GM12878 (cell line): ENCODE measurements at regions not wholly inside any gene's neighbourhood (a gene's known extent, or its start where the extent isn't known, plus 50 kb on each side); places are given as distances from the start of the nearest gene placed in this dataset.

Experiments
- ATAC-seq: fragments of 200-7000 bp; cut with Tn5 transposase; 3 replicates; pipeline ENCODE4 v1.9.1; 2020; ENCODE audit warnings: mild to moderate bottlenecking, moderate library complexity
- BruUV-seq: library from RNA; stranded (reverse); fragments of 400-500 nt; replicated peaks from 2 replicates; lab custom pipeline; 2021; lab: Mats Ljungman, UMichigan
- CTCF ChIA-PET: fragments of 300-600 bp; sonication (Branson Sonifier 250); formaldehyde crosslinking; extraction: SDS; loops from one replicate; lab custom pipeline; 2021; ENCODE audit warnings: inconsistent platforms; lab: Yijun Ruan, JAX
- POLR2A ChIA-PET: fragments of 350-600 bp; formaldehyde crosslinking; extraction: SDS; loops from one replicate; lab custom pipeline; 2021; ENCODE audit warnings: inconsistent platforms; lab: Charles Lee
- RAD21 ChIA-PET: fragments of 300-600 bp; sonication (Branson Sonifier 250); formaldehyde crosslinking; loops from one replicate; lab custom pipeline; 2023; ENCODE audit warnings: antibody characterized with exemption; ENCODE audit not compliant: unreplicated experiment; lab: Charles Lee
- SMC1A ChIA-PET: fragments of 300-600 bp; sonication (Branson Sonifier 250); formaldehyde crosslinking; loops from one replicate; lab custom pipeline; 2023; ENCODE audit not compliant: unreplicated experiment, uncharacterized antibody; lab: Charles Lee
- DNase-seq: peaks from one replicate; pipeline ENCODE4 v3.0.0-alpha.2; 2011; ENCODE audit warnings: low read depth, low spot score
- FAIRE-seq: peaks from 3 replicates; lab custom pipeline; 2011; peaks lifted over from hg19 to GRCh38; lab: Jason Lieb, UNC
- H2AFZ ChIP-seq: 2 replicates; pipeline ENCODE4 v1.6.0; 2011; ENCODE audit warnings: low read depth, low read length, control low read depth; ENCODE audit not compliant: control insufficient read depth
- H3K27ac ChIP-seq: 2 replicates; pipeline ENCODE4 v1.5.1; 2011; ENCODE audit warnings: control low read depth; ENCODE audit not compliant: control insufficient read depth, insufficient read depth
- H3K27me3 ChIP-seq, 2 experiments: replicated peaks in 1 of 2; 2 replicates each; pipeline versions ENCODE4 v1.6.0 to v1.6.1; 2011; ENCODE audit warnings: low read length in 1 of 2; ENCODE audit not compliant: control insufficient read depth in 2 of 2, insufficient read depth in 2 of 2
- H3K36me3 ChIP-seq, 2 experiments: 2 replicates each; pipeline ENCODE4 v1.5.1; 2011; ENCODE audit warnings: low read length in 1 of 2; ENCODE audit not compliant: control insufficient read depth in 2 of 2, insufficient read depth in 2 of 2
- H3K4me1 ChIP-seq: 2 replicates; pipeline ENCODE4 v1.6.1; 2011; ENCODE audit warnings: mild to moderate bottlenecking, low read length, moderate library complexity, mixed read lengths; ENCODE audit not compliant: control insufficient read depth, insufficient read depth
- H3K4me2 ChIP-seq: 2 replicates; pipeline ENCODE4 v1.6.0; 2011; ENCODE audit warnings: control low read depth; ENCODE audit not compliant: control insufficient read depth, insufficient read depth
- H3K4me3 ChIP-seq: fragments of 200-600 bp; sonication (generic); 2 replicates; pipeline ENCODE4 v1.5.1; 2016
- H3K79me2 ChIP-seq: 2 replicates; pipeline ENCODE4 v1.6.0; 2011; ENCODE audit warnings: low read length; ENCODE audit not compliant: control insufficient read depth, insufficient read depth
- H3K9ac ChIP-seq: 2 replicates; pipeline ENCODE4 v1.8.0; 2011; ENCODE audit warnings: low read length, control low read depth, mixed read lengths; ENCODE audit not compliant: control insufficient read depth, insufficient read depth
- H3K9me3 ChIP-seq: replicated peaks from 3 replicates; pipeline ENCODE4 v1.5.1; 2011; ENCODE audit warnings: mild to moderate bottlenecking, low read length; ENCODE audit not compliant: control insufficient read depth, insufficient read depth
- H4K20me1 ChIP-seq: 2 replicates; pipeline ENCODE4 v1.6.0; 2011; ENCODE audit not compliant: control insufficient read depth, insufficient read depth
- CHD4 ChIP-seq: fragments of 200-600 bp; sonication (generic); IDR thresholded peaks from 2 replicates; pipeline ENCODE4 v1.6.1; 2016; ENCODE audit warnings: mild to moderate bottlenecking
- EGR1 ChIP-seq, 2 experiments: IDR thresholded peaks; 1 replicate in 1 of 2; 2 replicates in 1 of 2; pipeline ENCODE4 v1.6.1; 2011 to 2012; ENCODE audit warnings: low read depth in 2 of 2, low read length in 2 of 2, borderline replicate concordance in 1 of 2, mild to moderate bottlenecking in 1 of 2, moderate library complexity in 1 of 2
- IKZF1 ChIP-seq: fragments of 450-650 bp; conservative IDR thresholded peaks from 2 replicates; pipeline ENCODE4 v1.6.1; 2017; ENCODE audit warnings: antibody characterized with exemption, mild to moderate bottlenecking
- IRF3 ChIP-seq: fragments of 450-650 bp; IDR thresholded peaks from 2 replicates; pipeline ENCODE4 v1.6.1; 2014; ENCODE audit warnings: mild to moderate bottlenecking
- JUND ChIP-seq: IDR thresholded peaks from 2 replicates; pipeline ENCODE4 v1.6.1; 2012; ENCODE audit warnings: low read depth, mild to moderate bottlenecking, low read length, improper control_type of control experiment, moderate library complexity
- SMAD5 ChIP-seq: IDR thresholded peaks from 2 replicates; pipeline ENCODE4 v1.6.1; 2016; ENCODE audit warnings: antibody characterized with exemption, low read depth
- SUPT20H ChIP-seq: IDR thresholded peaks from 2 replicates; pipeline ENCODE4 v1.6.1; 2011; ENCODE audit warnings: low read depth, mild to moderate bottlenecking, low read length, moderate library complexity, borderline replicate concordance; ENCODE audit not compliant: control insufficient read depth
- WGBS: methylation state at CpG from one replicate; pipeline ENCODE4 v1.1.6; 2016; ENCODE audit warnings: low lambda C conversion rate; ENCODE audit not compliant: insufficient replicate concordance, insufficient coverage; ENCODE audit errors: missing lambda C conversion rate; 5-methylcytosine and 5-hydroxymethylcytosine counted together
- in situ Hi-C: fragments of 300-500 bp; cut with MboI; formaldehyde crosslinking; loops from 9 replicates; pipeline ENCODE4 v1.14.3; 2018; ENCODE audit warnings: mixed read lengths
- intact Hi-C: fragments of 100-400 bp; cut with micrococcal nuclease; formaldehyde crosslinking; loops from one replicate; pipeline ENCODE4 v1.14.2; 2022; ENCODE audit not compliant: unreplicated experiment
- TF ChIP-seq, protein P1 (sequence below): fragments of 450-650 bp; formaldehyde crosslinking; IDR thresholded peaks from 2 replicates; pipeline ENCODE4 v1.4.0; 2020; ENCODE audit warnings: mild to moderate bottlenecking, moderate library complexity
- TF ChIP-seq, protein P2 (sequence below): fragments of 450-650 bp; IDR thresholded peaks from 2 replicates; pipeline ENCODE4 v1.6.1; 2016; ENCODE audit warnings: mild to moderate bottlenecking, moderate library complexity, borderline replicate concordance
- TF ChIP-seq, protein P3 (sequence below): fragments of 450-650 bp; IDR thresholded peaks from 2 replicates; pipeline ENCODE4 v1.6.1; 2017; ENCODE audit warnings: mild to moderate bottlenecking

DNA sequence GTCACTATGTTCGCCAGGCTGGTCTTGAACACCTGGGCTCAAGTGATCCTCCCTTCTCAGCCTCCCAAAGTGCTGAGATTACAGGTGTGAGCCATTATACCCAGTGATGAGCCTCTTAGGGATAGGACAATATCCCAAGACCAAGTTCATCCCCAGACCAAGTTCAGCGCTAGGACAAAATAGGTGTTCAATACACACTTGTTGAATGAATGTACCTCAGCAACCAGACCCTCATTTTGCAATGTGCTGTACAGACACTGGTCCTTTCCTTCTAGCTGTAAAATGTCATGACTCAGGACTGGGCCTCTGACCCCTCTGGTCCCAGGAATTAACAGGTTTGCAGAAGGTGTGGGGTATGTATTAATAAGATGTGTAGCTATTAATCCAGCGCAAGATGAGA lies 246.0 kb downstream of the TSHZ3 start:
- POLR2A ChIA-PET = no interaction called here
- no peak for FAIRE-seq
- no peak for DNase-seq
- no peaks in the 10 kb centered on the region for H3K4me1 ChIP-seq
- H3K27ac ChIP-seq = no peak overlapping the region
- no peaks in the 10 kb centered on the region for H4K20me1 ChIP-seq
- no peak for ATAC-seq
- CTCF ChIA-PET = no interaction called here
- no peaks in the 10 kb centered on the region; the same call in 2 of the 3 replicates for H3K9me3 ChIP-seq
- no peak overlapping the region for H3K9ac ChIP-seq
- no peaks in the 10 kb centered on the region for H3K27me3 ChIP-seq
- H2AFZ ChIP-seq = no peak overlapping the region
- WGBS = 71% methylated on average over 3 of the region's 3 CpGs
- intact Hi-C loops (no loop called here), in situ Hi-C loops (no loop called here)
- no peak overlapping the region for H3K4me3 ChIP-seq
- H3K79me2 ChIP-seq = no peaks in the 10 kb centered on the region
- TF ChIP-seq SMAD5 (no peak), JUND (no peak), SUPT20H (no peak), CHD4 (no peak), IKZF1 (no peak), IRF3 (no peak), EGR1 (IDR thresholded peaks at IDR 0.05; ENCODE audit: borderline replicate concordance in 1 of 2, low read depth in 2 of 2, low read length in 2 of 2) (no peak)
- TF ChIP-seq, protein P1, sequence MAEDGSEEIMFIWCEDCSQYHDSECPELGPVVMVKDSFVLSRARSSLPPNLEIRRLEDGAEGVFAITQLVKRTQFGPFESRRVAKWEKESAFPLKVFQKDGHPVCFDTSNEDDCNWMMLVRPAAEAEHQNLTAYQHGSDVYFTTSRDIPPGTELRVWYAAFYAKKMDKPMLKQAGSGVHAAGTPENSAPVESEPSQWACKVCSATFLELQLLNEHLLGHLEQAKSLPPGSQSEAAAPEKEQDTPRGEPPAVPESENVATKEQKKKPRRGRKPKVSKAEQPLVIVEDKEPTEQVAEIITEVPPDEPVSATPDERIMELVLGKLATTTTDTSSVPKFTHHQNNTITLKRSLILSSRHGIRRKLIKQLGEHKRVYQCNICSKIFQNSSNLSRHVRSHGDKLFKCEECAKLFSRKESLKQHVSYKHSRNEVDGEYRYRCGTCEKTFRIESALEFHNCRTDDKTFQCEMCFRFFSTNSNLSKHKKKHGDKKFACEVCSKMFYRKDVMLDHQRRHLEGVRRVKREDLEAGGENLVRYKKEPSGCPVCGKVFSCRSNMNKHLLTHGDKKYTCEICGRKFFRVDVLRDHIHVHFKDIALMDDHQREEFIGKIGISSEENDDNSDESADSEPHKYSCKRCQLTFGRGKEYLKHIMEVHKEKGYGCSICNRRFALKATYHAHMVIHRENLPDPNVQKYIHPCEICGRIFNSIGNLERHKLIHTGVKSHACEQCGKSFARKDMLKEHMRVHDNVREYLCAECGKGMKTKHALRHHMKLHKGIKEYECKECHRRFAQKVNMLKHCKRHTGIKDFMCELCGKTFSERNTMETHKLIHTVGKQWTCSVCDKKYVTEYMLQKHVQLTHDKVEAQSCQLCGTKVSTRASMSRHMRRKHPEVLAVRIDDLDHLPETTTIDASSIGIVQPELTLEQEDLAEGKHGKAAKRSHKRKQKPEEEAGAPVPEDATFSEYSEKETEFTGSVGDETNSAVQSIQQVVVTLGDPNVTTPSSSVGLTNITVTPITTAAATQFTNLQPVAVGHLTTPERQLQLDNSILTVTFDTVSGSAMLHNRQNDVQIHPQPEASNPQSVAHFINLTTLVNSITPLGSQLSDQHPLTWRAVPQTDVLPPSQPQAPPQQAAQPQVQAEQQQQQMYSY (CRISPR knock-in tag) = no peak
- TF ChIP-seq, protein P2, sequence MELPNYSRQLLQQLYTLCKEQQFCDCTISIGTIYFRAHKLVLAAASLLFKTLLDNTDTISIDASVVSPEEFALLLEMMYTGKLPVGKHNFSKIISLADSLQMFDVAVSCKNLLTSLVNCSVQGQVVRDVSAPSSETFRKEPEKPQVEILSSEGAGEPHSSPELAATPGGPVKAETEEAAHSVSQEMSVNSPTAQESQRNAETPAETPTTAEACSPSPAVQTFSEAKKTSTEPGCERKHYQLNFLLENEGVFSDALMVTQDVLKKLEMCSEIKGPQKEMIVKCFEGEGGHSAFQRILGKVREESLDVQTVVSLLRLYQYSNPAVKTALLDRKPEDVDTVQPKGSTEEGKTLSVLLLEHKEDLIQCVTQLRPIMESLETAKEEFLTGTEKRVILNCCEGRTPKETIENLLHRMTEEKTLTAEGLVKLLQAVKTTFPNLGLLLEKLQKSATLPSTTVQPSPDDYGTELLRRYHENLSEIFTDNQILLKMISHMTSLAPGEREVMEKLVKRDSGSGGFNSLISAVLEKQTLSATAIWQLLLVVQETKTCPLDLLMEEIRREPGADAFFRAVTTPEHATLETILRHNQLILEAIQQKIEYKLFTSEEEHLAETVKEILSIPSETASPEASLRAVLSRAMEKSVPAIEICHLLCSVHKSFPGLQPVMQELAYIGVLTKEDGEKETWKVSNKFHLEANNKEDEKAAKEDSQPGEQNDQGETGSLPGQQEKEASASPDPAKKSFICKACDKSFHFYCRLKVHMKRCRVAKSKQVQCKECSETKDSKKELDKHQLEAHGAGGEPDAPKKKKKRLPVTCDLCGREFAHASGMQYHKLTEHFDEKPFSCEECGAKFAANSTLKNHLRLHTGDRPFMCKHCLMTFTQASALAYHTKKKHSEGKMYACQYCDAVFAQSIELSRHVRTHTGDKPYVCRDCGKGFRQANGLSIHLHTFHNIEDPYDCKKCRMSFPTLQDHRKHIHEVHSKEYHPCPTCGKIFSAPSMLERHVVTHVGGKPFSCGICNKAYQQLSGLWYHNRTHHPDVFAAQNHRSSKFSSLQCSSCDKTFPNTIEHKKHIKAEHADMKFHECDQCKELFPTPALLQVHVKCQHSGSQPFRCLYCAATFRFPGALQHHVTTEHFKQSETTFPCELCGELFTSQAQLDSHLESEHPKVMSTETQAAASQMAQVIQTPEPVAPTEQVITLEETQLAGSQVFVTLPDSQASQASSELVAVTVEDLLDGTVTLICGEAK = no peak
- TF ChIP-seq, protein P3, sequence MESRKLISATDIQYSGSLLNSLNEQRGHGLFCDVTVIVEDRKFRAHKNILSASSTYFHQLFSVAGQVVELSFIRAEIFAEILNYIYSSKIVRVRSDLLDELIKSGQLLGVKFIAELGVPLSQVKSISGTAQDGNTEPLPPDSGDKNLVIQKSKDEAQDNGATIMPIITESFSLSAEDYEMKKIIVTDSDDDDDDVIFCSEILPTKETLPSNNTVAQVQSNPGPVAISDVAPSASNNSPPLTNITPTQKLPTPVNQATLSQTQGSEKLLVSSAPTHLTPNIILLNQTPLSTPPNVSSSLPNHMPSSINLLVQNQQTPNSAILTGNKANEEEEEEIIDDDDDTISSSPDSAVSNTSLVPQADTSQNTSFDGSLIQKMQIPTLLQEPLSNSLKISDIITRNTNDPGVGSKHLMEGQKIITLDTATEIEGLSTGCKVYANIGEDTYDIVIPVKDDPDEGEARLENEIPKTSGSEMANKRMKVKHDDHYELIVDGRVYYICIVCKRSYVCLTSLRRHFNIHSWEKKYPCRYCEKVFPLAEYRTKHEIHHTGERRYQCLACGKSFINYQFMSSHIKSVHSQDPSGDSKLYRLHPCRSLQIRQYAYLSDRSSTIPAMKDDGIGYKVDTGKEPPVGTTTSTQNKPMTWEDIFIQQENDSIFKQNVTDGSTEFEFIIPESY = no peak
- RAD21 ChIA-PET = no interaction called here
- no TSS peak for BruUV-seq
- SMC1A ChIA-PET = no interaction called here
- no peak overlapping the region for H3K4me2 ChIP-seq
- no peaks in the 10 kb centered on the region for H3K36me3 ChIP-seq
